T-helper 2 cell treated with Interferon-gamma antibody and Interleukin-4, amounts not matched to agents 5 μg/mL and 100 μg/mL, for 36 hours (primary cell): ENCODE measurements at regions not wholly inside any gene's neighbourhood (a gene's known extent, or its start where the extent isn't known, plus 50 kb on each side); places are given as distances from the start of the nearest gene placed in this dataset.
"Not testable (repeated sequence)": the region's sequence is repeated elsewhere in the genome, so short reads cannot be mapped to it uniquely, and the experiment has no call there.

Source experiments
- DNase-seq: peaks from one replicate; pipeline ENCODE4 v3.0.0; 2021; ENCODE audit warnings: low spot score
- H3K27ac Mint-ChIP-seq: one replicate; pipeline ENCODE4 v1.8.0; 2021; ENCODE audit warnings: mild to moderate bottlenecking, mixed read lengths
- H3K27me3 Mint-ChIP-seq: one replicate; pipeline ENCODE4 v1.8.0; 2021; ENCODE audit warnings: low read depth, mixed read lengths
- H3K36me3 Mint-ChIP-seq: one replicate; pipeline ENCODE4 v1.8.0; 2021; ENCODE audit warnings: low read depth, mixed read lengths
- H3K4me1 Mint-ChIP-seq: one replicate; pipeline ENCODE4 v1.8.0; 2021; ENCODE audit warnings: low read depth, mixed read lengths
- H3K4me3 Mint-ChIP-seq: one replicate; pipeline ENCODE4 v1.8.0; 2022; ENCODE audit warnings: mild to moderate bottlenecking, moderate library complexity, mixed read lengths
- H3K9me3 Mint-ChIP-seq: one replicate; pipeline ENCODE4 v1.8.0; 2021; ENCODE audit warnings: mixed read lengths

- no peaks in the 10 kb centered on the region for H3K36me3 Mint-ChIP-seq
- H3K9me3 Mint-ChIP-seq, result no peaks in the 10 kb centered on the region
- H3K27me3 Mint-ChIP-seq, result peaks cover 7% of the 10 kb centered on the region
- no peak overlapping the region for H3K4me3 Mint-ChIP-seq
- DNase-seq, result no peak
- no peaks in the 10 kb centered on the region for H3K4me1 Mint-ChIP-seq
- H3K27ac Mint-ChIP-seq, result no peak overlapping the region
Observed at GRCh38 chr2:128591022-128591860, 272.6 kb upstream of the HS6ST1 start.

DNA sequence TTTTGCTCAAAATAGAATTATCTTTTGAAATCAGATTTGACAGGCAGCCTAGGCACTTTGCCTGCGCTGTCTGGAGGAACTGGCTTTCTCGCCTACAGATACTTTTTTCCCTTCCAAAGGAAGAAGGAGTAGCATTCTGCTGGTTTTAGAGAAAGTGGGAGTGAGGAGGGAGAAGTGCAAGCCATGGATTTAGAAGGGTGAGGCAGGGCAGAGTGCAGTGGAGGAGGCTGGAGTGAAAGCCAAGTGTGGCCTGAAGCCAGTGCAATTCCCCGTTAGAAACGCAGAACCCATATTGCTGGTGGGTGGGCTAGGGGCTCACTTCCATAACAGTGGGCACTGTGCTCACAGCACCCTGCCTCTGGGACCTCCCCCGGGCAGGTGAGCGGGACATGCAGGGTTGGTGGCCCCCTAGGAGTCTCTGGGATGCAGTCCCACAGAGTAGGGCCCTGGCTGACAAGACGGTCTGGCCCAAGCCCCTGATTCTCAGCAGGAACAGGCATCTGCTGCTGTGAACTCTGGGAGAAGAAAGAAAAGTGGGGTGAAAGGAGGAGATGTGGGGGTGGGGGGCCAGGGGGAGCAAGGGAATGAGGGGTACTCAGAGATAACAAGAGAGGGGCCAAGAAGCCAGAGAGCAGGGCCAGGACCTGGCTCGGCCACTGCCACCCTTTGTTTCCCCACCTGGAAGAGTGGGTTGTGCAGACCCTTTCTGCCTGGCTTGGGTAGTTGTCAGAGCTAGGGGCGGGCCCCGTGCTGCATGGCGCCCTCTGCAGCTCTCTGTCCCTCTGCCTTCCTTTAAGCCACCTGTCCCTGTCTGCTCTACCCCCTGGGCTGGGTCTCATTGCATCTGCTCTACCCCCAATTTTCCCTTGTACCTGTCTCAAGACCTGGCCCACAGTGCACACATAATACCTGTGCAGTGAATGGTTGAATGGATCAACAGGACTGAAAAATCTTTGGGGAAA lies 273.5 kb upstream of the HS6ST1 start:
- no peak for DNase-seq
- no peaks in the 10 kb centered on the region for H3K9me3 Mint-ChIP-seq
- no peaks in the 10 kb centered on the region for H3K4me1 Mint-ChIP-seq
- H3K4me3 Mint-ChIP-seq, result no peak overlapping the region
- peaks cover 7% of the 10 kb centered on the region for H3K27me3 Mint-ChIP-seq
- H3K27ac Mint-ChIP-seq, result no peak overlapping the region
- H3K36me3 Mint-ChIP-seq, result no peaks in the 10 kb centered on the region

DNA sequence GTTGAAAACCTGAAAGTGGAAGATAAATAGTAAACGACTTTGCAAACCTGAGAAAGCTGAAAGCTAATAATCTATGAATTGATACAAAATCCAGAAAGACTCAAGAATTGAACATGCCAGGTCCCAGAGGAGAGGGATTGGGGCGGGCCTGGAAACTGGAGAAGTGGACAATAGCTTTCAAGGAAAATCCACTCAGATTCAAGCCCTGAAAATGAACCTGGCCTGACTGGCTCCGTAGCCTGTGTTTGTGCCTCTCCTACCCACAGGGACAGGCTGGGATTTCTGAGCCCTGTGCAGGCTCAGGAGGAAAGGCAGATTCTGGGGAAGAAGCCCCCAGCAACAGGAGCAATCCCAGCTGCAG lies 274.8 kb upstream of the HS6ST1 start:
- DNase-seq, result no peak
- H3K4me1 Mint-ChIP-seq, result no peaks in the 10 kb centered on the region

GRCh38 chr2:128593879-128594650 lies 275.4 kb upstream of the HS6ST1 start:
- Mint-ChIP-seq H3K4me1 (no peaks in the 10 kb centered on the region), H3K27ac (no peak overlapping the region), H3K36me3 (no peaks in the 10 kb centered on the region), H3K4me3 (no peak overlapping the region), H3K9me3 (no peaks in the 10 kb centered on the region), H3K27me3 (peaks cover 2% of the 10 kb centered on the region)
- DNase-seq, result no peak

More for the DNA sequence above, 274.8 kb upstream of the HS6ST1 start:
- H3K27ac Mint-ChIP-seq, result no peak overlapping the region
- peaks cover 4% of the 10 kb centered on the region for H3K27me3 Mint-ChIP-seq
- H3K36me3 Mint-ChIP-seq, result no peaks in the 10 kb centered on the region
- H3K9me3 Mint-ChIP-seq, result no peaks in the 10 kb centered on the region
- H3K4me3 Mint-ChIP-seq, result no peak overlapping the region

DNA sequence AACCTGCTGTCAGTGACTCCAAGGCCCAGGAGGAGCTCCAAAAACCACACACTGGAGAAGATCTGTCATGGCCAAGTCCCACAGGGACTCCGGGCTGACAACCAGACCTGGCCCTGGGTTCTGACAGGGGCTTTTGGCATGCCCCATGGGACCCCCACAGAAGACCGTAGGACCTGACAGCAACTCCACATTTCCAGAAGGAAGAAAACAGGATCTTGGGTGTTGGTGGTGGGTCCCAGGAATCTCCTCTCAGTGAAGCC lies 275.9 kb upstream of the HS6ST1 start:
- Mint-ChIP-seq H3K27me3 (no peaks in the 10 kb centered on the region), H3K36me3 (no peaks in the 10 kb centered on the region), H3K4me1 (no peaks in the 10 kb centered on the region), H3K9me3 (no peaks in the 10 kb centered on the region), H3K4me3 (no peak overlapping the region), H3K27ac (no peak overlapping the region)
- DNase-seq, result no peak

GRCh38 chr2:128594953-128595677 lies 276.4 kb upstream of the HS6ST1 start:
- H3K9me3 Mint-ChIP-seq, result no peaks in the 10 kb centered on the region
- H3K36me3 Mint-ChIP-seq, result no peaks in the 10 kb centered on the region
- no peaks in the 10 kb centered on the region for H3K27me3 Mint-ChIP-seq
- H3K27ac Mint-ChIP-seq, result no peak overlapping the region
- DNase-seq, result no peak
- H3K4me1 Mint-ChIP-seq, result no peaks in the 10 kb centered on the region
- H3K4me3 Mint-ChIP-seq, result no peak overlapping the region

- Mint-ChIP-seq H3K27ac (no peak overlapping the region), H3K4me1 (no peaks in the 10 kb centered on the region), H3K27me3 (no peaks in the 10 kb centered on the region), H3K4me3 (no peak overlapping the region), H3K9me3 (no peaks in the 10 kb centered on the region), H3K36me3 (no peaks in the 10 kb centered on the region)
- no peak for DNase-seq
Observed at GRCh38 chr2:128595763-128596395, 277.2 kb upstream of the HS6ST1 start.

DNA sequence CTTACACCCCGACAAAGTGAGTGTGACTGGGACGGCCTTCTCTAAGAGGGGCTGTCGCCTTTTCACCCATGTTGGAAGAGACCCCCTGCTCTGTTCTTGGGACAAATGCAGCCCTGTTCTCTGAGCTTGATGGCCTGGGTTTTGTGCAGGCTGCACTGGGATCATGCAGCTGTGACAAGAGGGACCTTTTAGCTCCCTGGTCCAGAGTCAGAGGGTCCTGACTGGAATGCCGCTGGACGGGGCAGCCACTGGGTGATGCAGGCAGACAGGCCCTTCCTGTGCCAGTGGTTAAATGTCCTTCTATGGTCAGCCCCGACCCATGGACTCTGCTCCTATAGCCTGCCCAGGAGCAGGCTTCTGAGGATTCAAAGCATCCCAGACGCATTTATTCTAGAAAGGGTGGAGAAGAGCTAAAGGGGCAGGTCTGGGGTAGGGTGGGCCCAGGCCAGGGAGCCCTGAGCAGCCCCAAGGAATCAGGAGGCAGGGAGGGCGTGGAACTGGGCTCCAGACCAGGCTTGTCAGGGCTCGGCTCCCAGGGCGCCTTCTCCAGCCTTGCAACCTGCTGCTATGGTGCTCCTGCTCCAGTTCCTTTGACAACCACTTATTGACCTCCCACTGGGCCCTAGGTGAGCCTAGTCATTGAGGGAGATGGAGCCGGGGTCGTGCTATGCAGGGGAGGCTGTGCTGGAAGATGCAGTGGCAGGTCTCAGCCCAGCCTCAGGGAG lies 277.9 kb upstream of the HS6ST1 start:
- no peaks in the 10 kb centered on the region for H3K36me3 Mint-ChIP-seq
- no peak overlapping the region for H3K27ac Mint-ChIP-seq
- H3K9me3 Mint-ChIP-seq, result no peaks in the 10 kb centered on the region
- no peak for DNase-seq
- H3K4me3 Mint-ChIP-seq, result no peak overlapping the region
- no peaks in the 10 kb centered on the region for H3K4me1 Mint-ChIP-seq
- H3K27me3 Mint-ChIP-seq, result no peaks in the 10 kb centered on the region

DNA sequence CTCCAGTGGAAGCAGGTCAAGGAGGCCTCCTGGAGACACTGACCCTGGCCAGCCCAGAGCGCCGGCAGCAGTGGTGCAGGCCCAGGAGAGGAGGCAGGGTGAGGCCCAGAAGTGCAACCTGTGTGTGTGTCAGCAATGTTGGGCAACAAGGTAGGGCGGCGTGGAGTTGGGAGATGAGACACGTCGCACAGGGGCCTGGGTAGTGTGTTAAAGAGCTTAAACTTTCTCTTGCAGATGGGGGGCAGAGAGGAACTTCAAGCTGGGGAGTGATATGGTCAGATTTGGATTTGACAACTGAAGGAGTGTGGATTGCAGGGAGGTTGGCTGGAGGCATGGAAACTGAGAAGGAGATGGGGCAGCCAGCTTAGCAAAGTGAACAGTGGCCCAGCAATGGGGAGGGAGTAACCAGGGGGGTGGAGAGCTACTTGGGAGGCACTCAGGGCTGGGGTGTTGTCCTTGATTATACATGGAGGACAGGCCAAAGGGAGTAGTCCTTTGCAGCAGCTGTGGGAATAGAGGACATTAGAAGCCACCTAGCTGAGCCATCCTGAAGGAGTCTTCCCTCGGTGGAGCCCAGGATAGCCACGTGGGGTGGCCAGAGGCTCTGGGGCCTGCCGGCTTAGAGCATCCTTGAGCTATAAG lies 278.6 kb upstream of the HS6ST1 start:
- no peak overlapping the region for H3K4me3 Mint-ChIP-seq
- H3K36me3 Mint-ChIP-seq, result no peaks in the 10 kb centered on the region

DNA sequence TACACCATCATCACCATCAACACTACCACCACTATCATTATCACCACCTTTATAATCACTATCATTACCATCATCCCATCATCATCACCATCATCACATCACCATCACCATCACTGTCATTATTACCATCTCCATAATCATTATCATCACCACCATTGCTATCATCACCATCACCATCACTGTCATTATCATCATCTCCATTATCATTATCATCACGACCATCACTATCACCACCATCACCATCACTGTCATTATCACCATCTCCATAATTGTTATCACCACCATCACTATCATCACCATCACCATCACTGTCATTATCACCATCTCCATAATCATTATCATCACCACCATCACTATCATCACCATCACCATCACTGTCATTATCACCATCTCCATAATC lies 279.6 kb upstream of the HS6ST1 start:
- not testable (repeated sequence) for DNase-seq, H3K4me3 Mint-ChIP-seq, H3K27me3 Mint-ChIP-seq, H3K27ac Mint-ChIP-seq, H3K4me1 Mint-ChIP-seq, H3K36me3 Mint-ChIP-seq, H3K9me3 Mint-ChIP-seq

More for the DNA sequence above, 278.6 kb upstream of the HS6ST1 start:
- DNase-seq, result no peak
- H3K4me1 Mint-ChIP-seq, result no peaks in the 10 kb centered on the region
- no peak overlapping the region for H3K27ac Mint-ChIP-seq
- H3K27me3 Mint-ChIP-seq, result no peaks in the 10 kb centered on the region
- no peaks in the 10 kb centered on the region for H3K9me3 Mint-ChIP-seq

- H3K27ac Mint-ChIP-seq, result no peak overlapping the region
- DNase-seq, result no peak
- H3K27me3 Mint-ChIP-seq, result no peaks in the 10 kb centered on the region
- no peak overlapping the region for H3K4me3 Mint-ChIP-seq
- no peaks in the 10 kb centered on the region for H3K36me3 Mint-ChIP-seq
- H3K4me1 Mint-ChIP-seq, result no peaks in the 10 kb centered on the region
- H3K9me3 Mint-ChIP-seq, result no peaks in the 10 kb centered on the region
Observed at GRCh38 chr2:128598862-128599441, 280.3 kb upstream of the HS6ST1 start.

DNA sequence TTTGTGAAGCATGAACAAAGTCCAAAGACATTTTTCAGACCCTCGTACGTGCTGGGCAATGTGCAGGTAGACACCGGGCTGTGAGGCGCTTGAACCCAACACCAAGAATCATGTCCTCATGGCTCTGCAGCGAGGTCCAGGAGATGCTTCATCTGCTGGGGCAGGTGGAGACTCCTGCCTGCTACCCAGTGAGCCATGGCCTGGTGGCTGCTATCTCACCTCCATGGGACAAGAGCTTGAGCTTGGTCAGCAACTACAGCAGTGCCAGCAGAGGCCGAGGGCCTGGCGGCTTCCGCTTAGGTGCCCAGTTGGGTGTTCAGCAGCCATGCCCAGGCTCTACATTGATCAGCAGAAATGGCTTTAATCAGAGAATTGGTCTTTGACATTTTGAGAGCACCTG lies 281.0 kb upstream of the HS6ST1 start:
- Mint-ChIP-seq H3K4me3 (no peak overlapping the region), H3K4me1 (no peaks in the 10 kb centered on the region), H3K27me3 (no peaks in the 10 kb centered on the region), H3K36me3 (no peaks in the 10 kb centered on the region), H3K9me3 (no peaks in the 10 kb centered on the region), H3K27ac (no peak overlapping the region)
- DNase-seq, result no peak
